OCI-LY1 (cell line): ENCODE measurements at regions not wholly inside any gene's neighbourhood (a gene's known extent, or its start where the extent isn't known, plus 50 kb on each side); places are given as distances from the start of the nearest gene placed in this dataset.
"Not testable (repeated sequence)": the region's sequence is repeated elsewhere in the genome, so short reads cannot be mapped to it uniquely, and the experiment has no call there.

ENCODE experiments used
- H2AFZ ChIP-seq: fragments of 200-600 bp; sonication (generic), shearing (Covaris generic); 2 replicates; pipeline ENCODE4 v1.6.0; 2014; ENCODE audit warnings: antibody characterized with exemption, mild to moderate bottlenecking, low read length
- H3F3A ChIP-seq: fragments of 200-600 bp; sonication (generic), shearing (Covaris generic); 2 replicates; pipeline ENCODE4 v1.6.0; 2014; ENCODE audit warnings: mild to moderate bottlenecking, antibody characterized with exemption, low read length, moderate library complexity; ENCODE audit not compliant: insufficient read depth
- H3K27ac ChIP-seq: fragments of 200-600 bp; sonication (generic); 2 replicates; pipeline ENCODE4 v1.5.1; 2014; ENCODE audit warnings: low read length, mixed run types, mild to moderate bottlenecking, low read depth; ENCODE audit not compliant: poor library complexity, severe bottlenecking
- H3K27me3 ChIP-seq: fragments of 200-600 bp; sonication (generic); 2 replicates; pipeline ENCODE4 v1.6.0; 2014; ENCODE audit warnings: antibody characterized with exemption, mild to moderate bottlenecking, low read length, moderate library complexity; ENCODE audit not compliant: insufficient read depth
- H3K36me3 ChIP-seq: fragments of 200-600 bp; sonication (generic); 2 replicates; pipeline ENCODE4 v1.6.1; 2014; ENCODE audit warnings: mild to moderate bottlenecking, antibody characterized with exemption, low read length, moderate library complexity, mixed read lengths; ENCODE audit not compliant: insufficient read depth
- H3K4me1 ChIP-seq: fragments of 200-600 bp; sonication (generic); 2 replicates; pipeline ENCODE4 v1.5.1; 2014; ENCODE audit warnings: mild to moderate bottlenecking, low read length, moderate library complexity; ENCODE audit not compliant: insufficient read depth, severe bottlenecking
- H3K4me2 ChIP-seq: fragments of 200-600 bp; sonication (generic), shearing (Covaris generic); 2 replicates; pipeline ENCODE4 v1.6.1; 2014; ENCODE audit warnings: low read length
- H3K4me3 ChIP-seq: fragments of 200-600 bp; sonication (generic); 2 replicates; pipeline ENCODE4 v1.5.1; 2014; ENCODE audit warnings: low read length, low read depth, mild to moderate bottlenecking, mixed read lengths; ENCODE audit not compliant: poor library complexity, severe bottlenecking
- H3K79me2 ChIP-seq: fragments of 200-600 bp; shearing (Covaris generic); 2 replicates; pipeline ENCODE4 v1.6.1; 2016; ENCODE audit warnings: mixed run types, low read length, mixed read lengths; ENCODE audit not compliant: insufficient read depth
- H3K9ac ChIP-seq: fragments of 200-600 bp; sonication (generic), shearing (Covaris generic); 2 replicates; pipeline ENCODE4 v1.6.1; 2014; ENCODE audit warnings: mild to moderate bottlenecking, low read length, mixed read lengths
- H3K9me2 ChIP-seq: fragments of 200-600 bp; sonication (generic), shearing (Covaris generic); 2 replicates; pipeline ENCODE4 v1.6.1; 2014; ENCODE audit warnings: low read depth, mild to moderate bottlenecking, low read length, mixed read lengths
- H3K9me3 ChIP-seq: fragments of 200-600 bp; shearing (Covaris generic); 2 replicates; pipeline ENCODE4 v1.6.1; 2014; ENCODE audit warnings: low read length, mixed read lengths
- H4K20me1 ChIP-seq: fragments of 200-600 bp; sonication (generic), shearing (Covaris generic); 2 replicates; pipeline ENCODE4 v1.6.0; 2016; ENCODE audit warnings: mild to moderate bottlenecking, low read length; ENCODE audit not compliant: insufficient read depth
- EZH2 ChIP-seq: fragments of 200-600 bp; sonication (generic), shearing (Covaris generic); IDR thresholded peaks from 2 replicates; pipeline ENCODE4 v1.8.0; 2017; ENCODE audit warnings: borderline replicate concordance, mixed run types, mild to moderate bottlenecking, antibody characterized with exemption, low read length, moderate library complexity, mixed read lengths
- TF ChIP-seq, protein P1 (sequence below): fragments of 200-600 bp; sonication (generic), shearing (Covaris generic); IDR thresholded peaks from 2 replicates; pipeline ENCODE4 v1.5.1; 2017; ENCODE audit warnings: mild to moderate bottlenecking, antibody characterized with exemption, low read length, moderate library complexity, mixed read lengths

DNA sequence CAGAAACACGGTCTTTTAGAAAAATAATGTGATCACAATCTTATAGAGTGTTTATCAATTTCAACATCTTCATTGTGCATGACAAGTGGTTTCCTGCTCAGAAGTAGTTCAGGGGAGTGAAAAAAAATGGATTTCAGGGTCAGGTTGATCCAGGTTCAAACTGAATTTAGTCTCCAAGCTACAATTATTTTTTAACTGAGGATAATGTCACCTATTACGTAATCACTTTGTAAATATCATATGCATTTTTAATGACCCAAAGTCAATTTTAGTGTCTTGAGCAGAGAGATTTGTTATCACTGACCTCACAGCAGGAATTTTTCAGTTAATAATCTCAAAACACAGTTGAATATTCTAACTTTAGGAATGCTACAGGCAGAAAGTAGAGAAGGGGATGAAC is 627.2 kb upstream of the LUZP2 start:
- no peak overlapping the region for H3K9ac ChIP-seq
- H3K9me3 ChIP-seq, result no peaks in the 10 kb centered on the region
- no peaks in the 10 kb centered on the region for H4K20me1 ChIP-seq
- no peaks in the 10 kb centered on the region for H3K27me3 ChIP-seq
- H3K4me2 ChIP-seq, result no peak overlapping the region
- H3K4me1 ChIP-seq, result no peaks in the 10 kb centered on the region
- H2AFZ ChIP-seq, result no peak overlapping the region
- H3K36me3 ChIP-seq, result no peaks in the 10 kb centered on the region
- H3K4me3 ChIP-seq, result no peak overlapping the region
- no peak overlapping the region for H3K27ac ChIP-seq
- no peak for TF ChIP-seq EZH2
- TF ChIP-seq, protein P1, sequence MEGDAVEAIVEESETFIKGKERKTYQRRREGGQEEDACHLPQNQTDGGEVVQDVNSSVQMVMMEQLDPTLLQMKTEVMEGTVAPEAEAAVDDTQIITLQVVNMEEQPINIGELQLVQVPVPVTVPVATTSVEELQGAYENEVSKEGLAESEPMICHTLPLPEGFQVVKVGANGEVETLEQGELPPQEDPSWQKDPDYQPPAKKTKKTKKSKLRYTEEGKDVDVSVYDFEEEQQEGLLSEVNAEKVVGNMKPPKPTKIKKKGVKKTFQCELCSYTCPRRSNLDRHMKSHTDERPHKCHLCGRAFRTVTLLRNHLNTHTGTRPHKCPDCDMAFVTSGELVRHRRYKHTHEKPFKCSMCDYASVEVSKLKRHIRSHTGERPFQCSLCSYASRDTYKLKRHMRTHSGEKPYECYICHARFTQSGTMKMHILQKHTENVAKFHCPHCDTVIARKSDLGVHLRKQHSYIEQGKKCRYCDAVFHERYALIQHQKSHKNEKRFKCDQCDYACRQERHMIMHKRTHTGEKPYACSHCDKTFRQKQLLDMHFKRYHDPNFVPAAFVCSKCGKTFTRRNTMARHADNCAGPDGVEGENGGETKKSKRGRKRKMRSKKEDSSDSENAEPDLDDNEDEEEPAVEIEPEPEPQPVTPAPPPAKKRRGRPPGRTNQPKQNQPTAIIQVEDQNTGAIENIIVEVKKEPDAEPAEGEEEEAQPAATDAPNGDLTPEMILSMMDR, result no peak
- H3F3A ChIP-seq, result no peaks in the 10 kb centered on the region
- no peaks in the 10 kb centered on the region for H3K9me2 ChIP-seq
- no peaks in the 10 kb centered on the region for H3K79me2 ChIP-seq

- Histone ChIP-seq H3K27me3 (no peaks in the 10 kb centered on the region), H2AFZ (no peak overlapping the region), H4K20me1 (no peaks in the 10 kb centered on the region), H3K9ac (no peak overlapping the region), H3K27ac (no peak overlapping the region), H3K9me2 (no peaks in the 10 kb centered on the region), H3K9me3 (no peaks in the 10 kb centered on the region), H3K36me3 (no peaks in the 10 kb centered on the region), H3K4me1 (no peaks in the 10 kb centered on the region), H3K79me2 (no peaks in the 10 kb centered on the region), H3K4me3 (no peak overlapping the region), H3F3A (no peaks in the 10 kb centered on the region), H3K4me2 (no peak overlapping the region)
- no peak for TF ChIP-seq EZH2
- TF ChIP-seq, protein P1, result no peak
Observed at GRCh38 chr11:23873406-23873805, 623.4 kb upstream of the LUZP2 start.

GRCh38 chr11:23875176-23875850 is 621.5 kb upstream of the LUZP2 start:
- H3K4me1 ChIP-seq, result no peaks in the 10 kb centered on the region
- no peaks in the 10 kb centered on the region for H3K9me3 ChIP-seq
- H3K4me3 ChIP-seq, result no peak overlapping the region
- no peaks in the 10 kb centered on the region for H4K20me1 ChIP-seq
- H3F3A ChIP-seq, result no peaks in the 10 kb centered on the region
- H3K9me2 ChIP-seq, result no peaks in the 10 kb centered on the region
- no peak for TF ChIP-seq EZH2
- TF ChIP-seq, protein P1, result no peak
- H3K27ac ChIP-seq, result no peak overlapping the region
- no peak overlapping the region for H3K4me2 ChIP-seq
- H3K36me3 ChIP-seq, result no peaks in the 10 kb centered on the region
- no peak overlapping the region for H2AFZ ChIP-seq
- no peak overlapping the region for H3K9ac ChIP-seq
- H3K27me3 ChIP-seq, result no peaks in the 10 kb centered on the region
- no peaks in the 10 kb centered on the region for H3K79me2 ChIP-seq

GRCh38 chr11:23883426-23884048 is 613.3 kb upstream of the LUZP2 start:
- not testable (repeated sequence) for H3K9ac ChIP-seq, H2AFZ ChIP-seq, H3F3A ChIP-seq, H3K27me3 ChIP-seq, H3K4me1 ChIP-seq, H3K79me2 ChIP-seq, H3K9me2 ChIP-seq, H3K4me3 ChIP-seq, H3K9me3 ChIP-seq, H4K20me1 ChIP-seq, H3K27ac ChIP-seq, H3K36me3 ChIP-seq, H3K4me2 ChIP-seq
